ENCODE measurements at regions not wholly inside any gene's neighbourhood (a gene's known extent, or its start where the extent isn't known, plus 50 kb on each side); places are given as distances from the start of the nearest gene placed in this dataset.

DNA sequence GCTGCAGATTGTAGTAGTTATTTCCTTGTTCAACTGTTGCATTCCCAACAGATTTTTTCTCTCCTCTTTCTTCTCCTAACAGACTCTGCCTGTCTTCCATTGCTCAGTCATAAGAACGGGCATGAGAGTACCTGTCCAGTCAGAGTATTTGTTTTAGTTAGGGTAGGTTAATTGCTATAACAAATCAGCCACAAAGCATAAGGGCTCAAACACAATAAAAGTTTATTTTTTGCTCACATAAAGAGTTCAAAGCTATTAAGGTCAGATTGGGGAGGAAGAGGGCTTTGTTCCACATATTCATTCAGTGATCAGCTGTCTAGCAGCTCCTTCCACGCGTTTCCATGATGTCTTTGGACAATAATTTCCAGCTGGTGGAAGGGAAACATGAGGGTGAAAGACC, 92.8 kb upstream of the PLXNC1 start:
- H3K4me1 ChIP-seq, result no peaks in the 10 kb centered on the region
- H3K36me3 ChIP-seq, result no peaks in the 10 kb centered on the region
- TF ChIP-seq, protein P1, sequence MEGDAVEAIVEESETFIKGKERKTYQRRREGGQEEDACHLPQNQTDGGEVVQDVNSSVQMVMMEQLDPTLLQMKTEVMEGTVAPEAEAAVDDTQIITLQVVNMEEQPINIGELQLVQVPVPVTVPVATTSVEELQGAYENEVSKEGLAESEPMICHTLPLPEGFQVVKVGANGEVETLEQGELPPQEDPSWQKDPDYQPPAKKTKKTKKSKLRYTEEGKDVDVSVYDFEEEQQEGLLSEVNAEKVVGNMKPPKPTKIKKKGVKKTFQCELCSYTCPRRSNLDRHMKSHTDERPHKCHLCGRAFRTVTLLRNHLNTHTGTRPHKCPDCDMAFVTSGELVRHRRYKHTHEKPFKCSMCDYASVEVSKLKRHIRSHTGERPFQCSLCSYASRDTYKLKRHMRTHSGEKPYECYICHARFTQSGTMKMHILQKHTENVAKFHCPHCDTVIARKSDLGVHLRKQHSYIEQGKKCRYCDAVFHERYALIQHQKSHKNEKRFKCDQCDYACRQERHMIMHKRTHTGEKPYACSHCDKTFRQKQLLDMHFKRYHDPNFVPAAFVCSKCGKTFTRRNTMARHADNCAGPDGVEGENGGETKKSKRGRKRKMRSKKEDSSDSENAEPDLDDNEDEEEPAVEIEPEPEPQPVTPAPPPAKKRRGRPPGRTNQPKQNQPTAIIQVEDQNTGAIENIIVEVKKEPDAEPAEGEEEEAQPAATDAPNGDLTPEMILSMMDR (IDR thresholded peaks at IDR 0.05; ENCODE audit: low read depth, low read length), result no peak
- no peaks in the 10 kb centered on the region; the same call in 1 of the 2 replicates for H3K9me3 ChIP-seq
- DNase-seq, result no peak
- no peak overlapping the region for H3K4me3 ChIP-seq (ENCODE audit: low read depth, low read length)
- H3K27me3 ChIP-seq, result no peaks in the 10 kb centered on the region

DNA sequence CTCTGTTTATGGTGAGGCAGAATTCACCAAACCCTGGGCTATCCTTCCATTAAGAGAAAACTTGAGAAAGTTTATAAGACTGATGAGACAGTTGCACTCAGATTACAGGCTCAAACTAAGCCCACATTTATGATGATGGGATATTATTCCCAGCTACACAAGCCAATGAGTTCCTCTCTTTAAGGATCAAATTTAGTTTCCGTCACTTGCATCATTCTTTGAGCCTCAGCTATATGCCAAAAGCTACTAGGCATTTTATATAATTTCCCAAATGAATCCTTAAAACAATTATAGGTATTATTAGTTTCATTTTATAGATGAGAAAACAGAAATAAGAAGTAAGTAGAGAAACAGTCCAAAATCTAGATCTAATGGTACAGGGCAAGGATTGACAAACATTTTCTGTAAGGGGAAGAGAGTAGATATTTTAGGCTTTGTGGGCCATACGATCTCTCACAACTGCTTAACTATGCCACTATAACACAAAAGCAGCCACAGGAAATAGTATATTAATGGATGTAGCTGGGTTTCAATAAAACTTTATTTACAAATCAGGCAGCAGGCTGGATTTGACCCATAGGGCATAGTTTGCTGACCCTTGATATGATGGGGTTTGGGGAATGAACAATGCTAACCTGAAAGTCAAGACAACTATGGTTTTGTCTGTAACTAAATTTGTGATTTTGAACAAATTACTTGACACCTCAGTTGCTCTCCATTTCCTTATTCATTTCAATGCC, 91.8 kb upstream of the PLXNC1 start:
- Histone ChIP-seq H3K27me3 (no peaks in the 10 kb centered on the region), H3K4me1 (no peaks in the 10 kb centered on the region), H3K36me3 (no peaks in the 10 kb centered on the region), H3K4me3 (ENCODE audit: low read depth, low read length) (no peak overlapping the region), H3K9me3 (no peaks in the 10 kb centered on the region)
- no peak for DNase-seq
- TF ChIP-seq, protein P1 (IDR thresholded peaks at IDR 0.05; ENCODE audit: low read depth, low read length), result no peak

DNA sequence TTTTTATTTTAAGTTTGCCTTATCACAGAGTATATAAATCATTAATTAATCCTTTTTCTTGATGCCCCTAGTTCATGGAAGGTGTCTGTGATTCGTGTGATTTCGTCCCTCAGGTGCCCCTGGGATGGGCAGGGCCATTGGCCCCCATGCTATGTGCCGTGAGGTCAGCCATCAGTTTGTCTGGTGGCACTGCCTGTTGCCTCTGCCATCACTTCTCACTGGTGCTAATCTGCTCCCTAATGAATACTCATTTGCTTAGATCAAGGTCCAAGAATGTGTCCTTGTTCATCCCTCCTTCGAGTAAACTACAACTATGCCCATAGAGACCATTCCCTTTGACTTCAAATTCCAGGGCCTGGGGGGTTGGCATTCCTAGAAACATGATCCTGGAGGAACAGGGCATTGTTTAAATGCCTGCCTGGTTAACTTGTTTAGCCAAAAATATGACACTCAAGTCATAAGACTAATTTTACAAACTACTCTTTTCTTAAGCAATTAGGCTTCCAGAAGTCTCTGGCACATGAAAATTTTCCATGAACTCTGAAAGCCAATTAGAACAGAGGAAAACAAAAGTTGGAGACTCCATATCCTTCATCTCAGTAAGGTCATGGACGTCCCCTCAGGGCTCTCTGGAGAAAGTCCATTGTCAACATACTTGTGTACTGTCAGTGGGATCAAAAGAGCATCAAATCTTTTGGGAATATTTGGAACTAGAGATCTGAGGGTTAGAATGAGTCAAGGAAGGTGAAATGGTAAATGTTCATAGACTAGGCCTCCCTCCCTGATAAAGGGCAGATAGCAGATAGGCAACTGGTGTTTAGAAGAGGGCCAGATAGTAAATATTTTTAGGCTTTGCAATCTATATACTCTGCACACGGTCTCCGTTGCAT, 90.9 kb upstream of the PLXNC1 start:
- no peaks in the 10 kb centered on the region for H3K9me3 ChIP-seq
- no peak overlapping the region for H3K4me3 ChIP-seq (ENCODE audit: low read depth, low read length)
- H3K4me1 ChIP-seq, result no peaks in the 10 kb centered on the region
- H3K36me3 ChIP-seq, result no peaks in the 10 kb centered on the region
- TF ChIP-seq, protein P1 (IDR thresholded peaks at IDR 0.05; ENCODE audit: low read depth, low read length), result no peak
- H3K27me3 ChIP-seq, result no peaks in the 10 kb centered on the region
- no peak for DNase-seq

DNA sequence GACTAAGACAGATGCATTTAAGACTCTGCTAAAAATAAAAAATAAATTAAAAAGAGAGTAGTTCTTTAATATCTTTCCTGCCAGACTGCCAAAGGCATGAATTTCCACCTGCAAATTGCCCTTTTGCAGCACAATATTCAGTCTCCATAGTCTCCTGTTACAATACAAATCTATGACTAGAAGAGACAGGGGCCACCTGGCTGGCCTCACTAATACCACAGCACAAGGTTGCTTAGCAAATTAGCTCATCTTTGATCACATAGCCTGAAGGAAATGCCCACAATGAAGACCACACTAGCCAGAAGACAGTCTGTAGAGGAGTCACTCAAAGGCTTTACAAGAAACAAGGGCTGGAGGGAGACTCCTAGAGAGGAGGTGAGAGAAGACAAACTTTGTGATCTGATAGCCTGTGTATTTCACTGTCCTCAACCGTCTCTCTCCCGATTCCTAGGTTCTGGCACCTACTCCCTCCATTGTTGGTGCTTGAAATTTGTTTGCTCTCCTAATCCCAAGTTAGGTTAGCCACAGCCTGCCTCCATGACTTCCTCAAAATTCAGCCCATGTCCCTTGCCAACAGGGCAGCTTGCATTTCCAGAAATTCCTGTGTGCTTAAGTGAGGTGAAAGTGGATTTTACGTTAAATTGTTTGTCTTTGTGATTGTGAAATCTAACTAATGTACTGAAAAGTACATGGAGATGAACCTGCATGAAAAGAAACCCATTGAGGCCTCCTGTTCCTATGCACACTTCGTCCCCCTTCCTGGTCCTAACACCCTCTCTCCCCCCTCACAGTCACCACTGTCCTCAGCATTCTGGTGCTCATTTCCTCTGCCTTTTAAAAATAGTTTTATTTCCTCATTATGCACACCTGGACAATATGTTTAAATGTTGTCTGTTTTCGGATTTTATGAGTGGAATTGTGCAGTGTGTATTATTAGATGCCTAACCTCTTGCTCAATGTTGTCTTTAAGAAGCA, 88.7 kb upstream of the PLXNC1 start:
- Histone ChIP-seq H3K4me3 (ENCODE audit: low read depth, low read length) (no peak overlapping the region), H3K36me3 (no peaks in the 10 kb centered on the region), H3K9me3 (no peaks in the 10 kb centered on the region), H3K27me3 (no peaks in the 10 kb centered on the region), H3K4me1 (no peaks in the 10 kb centered on the region)
- no peak for DNase-seq
- TF ChIP-seq, protein P1 (IDR thresholded peaks at IDR 0.05; ENCODE audit: low read depth, low read length), result no peak

DNA sequence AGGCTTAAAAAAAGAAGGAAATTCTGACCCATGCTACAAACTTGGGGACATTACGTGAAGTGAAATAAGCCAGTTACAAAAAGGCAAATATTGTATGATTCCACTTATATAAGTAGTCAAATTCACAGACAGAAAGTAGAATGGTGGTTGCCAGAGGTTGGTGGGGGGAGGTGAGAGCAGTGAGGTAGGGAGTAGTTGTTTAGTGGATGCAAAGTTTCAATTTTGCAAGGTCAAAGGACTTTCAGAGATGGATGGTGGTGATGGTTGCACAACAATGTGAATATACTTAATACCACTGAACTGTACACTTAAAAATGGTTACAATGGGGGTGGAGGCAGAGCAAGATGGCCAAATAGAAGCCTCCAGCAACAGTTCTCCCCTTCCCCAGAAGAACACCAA, 86.2 kb upstream of the PLXNC1 start:
- TF ChIP-seq, protein P1 (IDR thresholded peaks at IDR 0.05; ENCODE audit: low read depth, low read length), result no peak
- no peak for DNase-seq
- Histone ChIP-seq H3K4me3 (ENCODE audit: low read depth, low read length) (no peak overlapping the region), H3K9me3 (no peaks in the 10 kb centered on the region), H3K36me3 (no peaks in the 10 kb centered on the region), H3K4me1 (no peaks in the 10 kb centered on the region), H3K27me3 (no peaks in the 10 kb centered on the region)
